Upper lobe of right lung (tissue), 1 donor: ENCODE measurements at regions not wholly inside any gene's neighbourhood (a gene's known extent, or its start where the extent isn't known, plus 50 kb on each side); places are given as distances from the start of the nearest gene placed in this dataset.

ENCODE experiments used
- ATAC-seq: fragments of 200-7000 bp; cut with Tn5 transposase; one replicate; pipeline ENCODE4 v1.9.1; 2020; ENCODE audit warnings: mild to moderate bottlenecking, moderate library complexity
- DNase-seq: peaks from one replicate; pipeline ENCODE4 v3.0.0-alpha.2; 2020
- H3K27ac ChIP-seq: fragments of 200-600 bp; one replicate; pipeline ENCODE4 v1.8.0; 2022
- H3K27me3 ChIP-seq: fragments of 200-600 bp; one replicate; pipeline ENCODE4 v1.8.0; 2022; ENCODE audit warnings: mild to moderate bottlenecking
- H3K36me3 ChIP-seq: fragments of 200-600 bp; one replicate; pipeline ENCODE4 v1.8.0; 2022
- H3K4me1 ChIP-seq: fragments of 200-600 bp; one replicate; pipeline ENCODE4 v1.8.0; 2022
- H3K4me3 ChIP-seq: fragments of 200-600 bp; one replicate; pipeline ENCODE4 v1.8.0; 2022; ENCODE audit warnings: mild to moderate bottlenecking
- H3K9me3 ChIP-seq: fragments of 200-600 bp; one replicate; pipeline ENCODE4 v1.8.0; 2022
- intact Hi-C: fragments of 100-400 bp; cut with DNase I; formaldehyde crosslinking; loops from one replicate; pipeline ENCODE4 v1.11.0; 2022
- TF ChIP-seq, protein P1 (sequence below): fragments of 200-600 bp; IDR thresholded peaks from one replicate; pipeline ENCODE4 v1.8.0; 2022; ENCODE audit warnings: antibody characterized with exemption
- donor health status: DM: no; HTN: yes; CAD: no; lungs with severe emphysema.

- DNase-seq (peak; percentile 90), ATAC-seq (peak; percentile 91)
- TF ChIP-seq, protein P1, sequence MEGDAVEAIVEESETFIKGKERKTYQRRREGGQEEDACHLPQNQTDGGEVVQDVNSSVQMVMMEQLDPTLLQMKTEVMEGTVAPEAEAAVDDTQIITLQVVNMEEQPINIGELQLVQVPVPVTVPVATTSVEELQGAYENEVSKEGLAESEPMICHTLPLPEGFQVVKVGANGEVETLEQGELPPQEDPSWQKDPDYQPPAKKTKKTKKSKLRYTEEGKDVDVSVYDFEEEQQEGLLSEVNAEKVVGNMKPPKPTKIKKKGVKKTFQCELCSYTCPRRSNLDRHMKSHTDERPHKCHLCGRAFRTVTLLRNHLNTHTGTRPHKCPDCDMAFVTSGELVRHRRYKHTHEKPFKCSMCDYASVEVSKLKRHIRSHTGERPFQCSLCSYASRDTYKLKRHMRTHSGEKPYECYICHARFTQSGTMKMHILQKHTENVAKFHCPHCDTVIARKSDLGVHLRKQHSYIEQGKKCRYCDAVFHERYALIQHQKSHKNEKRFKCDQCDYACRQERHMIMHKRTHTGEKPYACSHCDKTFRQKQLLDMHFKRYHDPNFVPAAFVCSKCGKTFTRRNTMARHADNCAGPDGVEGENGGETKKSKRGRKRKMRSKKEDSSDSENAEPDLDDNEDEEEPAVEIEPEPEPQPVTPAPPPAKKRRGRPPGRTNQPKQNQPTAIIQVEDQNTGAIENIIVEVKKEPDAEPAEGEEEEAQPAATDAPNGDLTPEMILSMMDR: no peak
- Histone ChIP-seq H3K27me3 (no peaks in the 10 kb centered on the region), H3K4me3 (no peak overlapping the region), H3K27ac (peak overlapping the region; percentile 61), H3K9me3 (no peaks in the 10 kb centered on the region), H3K36me3 (no peaks in the 10 kb centered on the region), H3K4me1 (peaks cover 27% of the 10 kb centered on the region)
- intact Hi-C loops: no loop called here
Measured at GRCh38 chr9:105064248-105065097, 136.5 kb upstream of the ABCA1 start.

DNA sequence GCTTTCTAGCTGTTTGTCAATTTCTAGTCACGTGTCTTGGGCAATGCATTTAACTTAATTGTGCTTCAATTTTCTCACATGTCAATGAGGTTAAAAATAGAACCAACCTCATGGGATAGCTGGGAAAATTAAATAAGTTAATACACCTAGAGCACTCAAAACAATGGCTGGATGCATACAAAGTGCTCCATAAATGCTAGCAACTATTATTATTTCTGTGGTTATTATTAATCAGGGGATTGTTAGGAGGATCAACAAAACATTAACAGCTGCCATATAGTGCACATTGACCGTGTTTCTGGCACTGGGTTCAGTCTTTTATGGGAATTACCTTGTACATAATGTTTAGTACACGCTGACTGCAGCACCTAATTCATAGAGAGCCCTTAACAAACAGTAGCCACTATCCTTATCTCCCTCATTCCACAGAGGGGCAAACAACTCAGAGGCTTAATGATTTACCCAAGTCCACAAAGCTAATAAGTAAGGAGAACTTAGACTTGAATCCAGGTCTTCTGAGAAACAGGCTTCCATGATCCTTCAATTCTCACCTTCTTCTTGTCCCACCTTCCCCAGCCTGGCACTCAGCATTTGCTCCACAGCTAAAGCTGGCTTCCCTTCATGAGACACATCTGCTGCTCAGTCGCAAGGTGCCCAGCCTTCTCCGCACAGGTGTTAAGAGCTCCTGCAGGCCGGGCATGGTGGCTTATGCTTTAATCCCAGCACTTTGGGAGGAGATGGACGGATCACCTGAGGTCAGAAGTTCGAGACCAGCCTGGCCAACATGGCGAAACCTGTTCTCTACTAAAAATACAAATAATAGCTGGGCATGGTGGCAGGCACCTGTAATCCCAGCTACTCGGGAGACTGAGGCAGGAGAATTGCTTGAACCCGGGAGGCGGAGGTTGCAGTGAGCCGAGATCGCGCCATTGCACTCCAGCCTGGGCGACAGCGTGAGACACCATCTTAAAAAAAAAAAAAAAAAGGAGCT is 137.4 kb upstream of the ABCA1 start:
- Histone ChIP-seq H3K27me3 (no peaks in the 10 kb centered on the region), H3K4me1 (peaks cover 27% of the 10 kb centered on the region), H3K36me3 (no peaks in the 10 kb centered on the region), H3K27ac (peak overlapping the region; percentile 61), H3K4me3 (no peak overlapping the region), H3K9me3 (no peaks in the 10 kb centered on the region)
- TF ChIP-seq, protein P1: no peak
- ATAC-seq (peak; percentile 56), DNase-seq (no peak)
- intact Hi-C loops: no loop called here

DNA sequence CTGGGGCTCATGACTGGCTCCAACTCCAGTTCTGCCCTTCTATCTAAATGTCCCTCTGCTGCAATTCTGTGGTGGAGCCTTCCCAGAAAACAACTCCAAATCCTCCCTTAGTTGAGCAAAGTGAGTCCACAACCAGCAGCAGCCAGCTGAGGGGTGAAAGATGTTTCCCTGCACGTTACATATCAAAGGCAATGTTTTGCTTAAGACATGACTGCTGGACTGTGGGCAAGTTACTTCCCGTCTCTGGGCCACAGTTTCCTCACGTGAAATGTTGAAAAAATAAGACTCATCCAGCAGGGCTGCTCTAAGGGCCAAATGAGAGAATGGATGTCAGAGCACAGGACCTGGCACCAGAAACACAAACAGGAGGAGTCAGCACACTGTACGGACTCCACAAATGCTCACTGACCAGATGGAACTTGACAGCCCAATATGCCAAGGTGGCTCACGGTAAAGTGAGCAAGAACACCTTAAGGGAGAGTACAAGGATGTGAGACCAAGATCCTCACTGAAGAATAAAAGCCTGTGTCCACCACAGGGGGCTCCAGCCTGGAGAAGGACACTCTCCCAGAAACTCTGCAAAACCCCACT is 138.4 kb upstream of the ABCA1 start:
- DNase-seq: no peak
- Histone ChIP-seq H3K27me3 (no peaks in the 10 kb centered on the region), H3K4me1 (peaks cover 27% of the 10 kb centered on the region), H3K36me3 (no peaks in the 10 kb centered on the region), H3K9me3 (no peaks in the 10 kb centered on the region), H3K27ac (no peak overlapping the region), H3K4me3 (no peak overlapping the region)
- ATAC-seq: peak; percentile 51
- intact Hi-C loops: no loop called here
- TF ChIP-seq, protein P1: no peak

GRCh38 chr9:105067895-105068580 is 140.1 kb upstream of the ABCA1 start:
- peaks cover 27% of the 10 kb centered on the region for H3K4me1 ChIP-seq
- intact Hi-C loops: no loop called here
- no peak for ATAC-seq
- H3K27ac ChIP-seq: no peak overlapping the region
- no peaks in the 10 kb centered on the region for H3K36me3 ChIP-seq
- no peaks in the 10 kb centered on the region for H3K9me3 ChIP-seq
- no peaks in the 10 kb centered on the region for H3K27me3 ChIP-seq
- no peak overlapping the region for H3K4me3 ChIP-seq
- TF ChIP-seq, protein P1: no peak
- no peak for DNase-seq

GRCh38 chr9:105069285-105069684 is 141.3 kb upstream of the ABCA1 start:
- intact Hi-C loops: no loop called here
- Histone ChIP-seq H3K4me3 (no peak overlapping the region), H3K36me3 (no peaks in the 10 kb centered on the region), H3K4me1 (peaks cover 19% of the 10 kb centered on the region), H3K9me3 (no peaks in the 10 kb centered on the region), H3K27ac (no peak overlapping the region), H3K27me3 (no peaks in the 10 kb centered on the region)
- TF ChIP-seq, protein P1: no peak
- DNase-seq: no peak
- ATAC-seq: no peak
